Natural killer cell (primary cell): ENCODE measurements at regions not wholly inside any gene's neighbourhood (a gene's known extent, or its start where the extent isn't known, plus 50 kb on each side); places are given as distances from the start of the nearest gene placed in this dataset.

Experiments
- ATAC-seq, 3 donors: fragments of 150-1000 bp in 2 of 3; fragments of 200-7000 bp in 1 of 3; cut with Tn5 transposase; 1 replicate in 1 of 3; 2 replicates in 2 of 3; pipeline ENCODE4 v1.10.0; 2021; ENCODE audit warnings: mild to moderate bottlenecking in 2 of 3, moderate library complexity in 2 of 3
- DNase-seq, 2 donors: peaks; one replicate each; pipeline versions ENCODE4 v3.0.0 to v3.0.0-alpha.2; 2013 to 2021; ENCODE audit warnings: mixed read lengths in 1 of 2
- H3K27ac ChIP-seq: one replicate; pipeline ENCODE4 v1.5.1; 2013; ENCODE audit warnings: mild to moderate bottlenecking, low read length
- H3K27me3 ChIP-seq: one replicate; pipeline ENCODE4 v1.6.1; 2013; ENCODE audit warnings: low read length; ENCODE audit not compliant: control insufficient read depth, insufficient read depth
- H3K36me3 ChIP-seq: one replicate; pipeline ENCODE4 v1.6.1; 2013; ENCODE audit warnings: low read length; ENCODE audit not compliant: control insufficient read depth, insufficient read depth
- H3K4me1 ChIP-seq: one replicate; pipeline ENCODE4 v1.6.1; 2013; ENCODE audit warnings: low read length; ENCODE audit not compliant: control insufficient read depth, insufficient read depth
- H3K4me3 ChIP-seq: one replicate; pipeline ENCODE4 v1.5.1; 2013; ENCODE audit warnings: low read length
- H3K9me3 ChIP-seq: one replicate; pipeline ENCODE4 v1.6.1; 2013; ENCODE audit warnings: low read length; ENCODE audit not compliant: control insufficient read depth, insufficient read depth
- H3K27ac Mint-ChIP-seq, 2 donors: one replicate each; pipeline ENCODE4 v1.8.0; 2022; ENCODE audit warnings: mild to moderate bottlenecking in 2 of 2, mixed read lengths in 2 of 2, moderate library complexity in 1 of 2
- H3K27me3 Mint-ChIP-seq, 2 donors: one replicate each; pipeline ENCODE4 v1.8.0; 2022; ENCODE audit warnings: low read depth in 2 of 2, mixed read lengths in 2 of 2
- H3K36me3 Mint-ChIP-seq: one replicate; pipeline ENCODE4 v1.8.0; 2022; ENCODE audit warnings: mixed read lengths
- H3K4me1 Mint-ChIP-seq, 2 donors: one replicate each; pipeline ENCODE4 v1.8.0; 2022; ENCODE audit warnings: mixed read lengths in 2 of 2
- H3K4me3 Mint-ChIP-seq: one replicate; pipeline ENCODE4 v1.8.0; 2022; ENCODE audit warnings: mild to moderate bottlenecking, moderate library complexity, mixed read lengths
- H3K9me3 Mint-ChIP-seq, 2 donors: one replicate each; pipeline ENCODE4 v1.8.0; 2022; ENCODE audit warnings: mixed read lengths in 2 of 2
- WGBS: methylation state at CpG from one replicate; pipeline ENCODE4 v1.1.7; 2013; ENCODE audit warnings: missing lambda C conversion rate; ENCODE audit not compliant: insufficient coverage; 5-methylcytosine and 5-hydroxymethylcytosine counted together
- intact Hi-C: fragments of 100-400 bp; cut with micrococcal nuclease; formaldehyde crosslinking; loops from one replicate; pipeline ENCODE4 v1.14.2; 2022
- TF ChIP-seq, protein P1 (sequence below): fragments of 200-600 bp; IDR thresholded peaks from one replicate; pipeline ENCODE4 v1.8.0; 2022; ENCODE audit warnings: antibody characterized with exemption

GRCh38 chr20:11403711-11404110 lies 514.0 kb upstream of the BTBD3 start:
- H3K36me3 ChIP-seq = no peaks in the 10 kb centered on the region
- Mint-ChIP-seq H3K36me3 (no peaks in the 10 kb centered on the region), H3K27me3 (no peaks in the 10 kb centered on the region), H3K4me3 (no peak overlapping the region), H3K9me3 (peaks cover 4 to 7% of the 10 kb centered on the region in 2 donors), H3K4me1 (no peaks in the 10 kb centered on the region), H3K27ac (no peak overlapping the region)
- DNase-seq = no peak
- no peaks in the 10 kb centered on the region for H3K4me1 ChIP-seq
- no peak overlapping the region for H3K4me3 ChIP-seq
- no peaks in the 10 kb centered on the region for H3K27me3 ChIP-seq
- TF ChIP-seq, protein P1, sequence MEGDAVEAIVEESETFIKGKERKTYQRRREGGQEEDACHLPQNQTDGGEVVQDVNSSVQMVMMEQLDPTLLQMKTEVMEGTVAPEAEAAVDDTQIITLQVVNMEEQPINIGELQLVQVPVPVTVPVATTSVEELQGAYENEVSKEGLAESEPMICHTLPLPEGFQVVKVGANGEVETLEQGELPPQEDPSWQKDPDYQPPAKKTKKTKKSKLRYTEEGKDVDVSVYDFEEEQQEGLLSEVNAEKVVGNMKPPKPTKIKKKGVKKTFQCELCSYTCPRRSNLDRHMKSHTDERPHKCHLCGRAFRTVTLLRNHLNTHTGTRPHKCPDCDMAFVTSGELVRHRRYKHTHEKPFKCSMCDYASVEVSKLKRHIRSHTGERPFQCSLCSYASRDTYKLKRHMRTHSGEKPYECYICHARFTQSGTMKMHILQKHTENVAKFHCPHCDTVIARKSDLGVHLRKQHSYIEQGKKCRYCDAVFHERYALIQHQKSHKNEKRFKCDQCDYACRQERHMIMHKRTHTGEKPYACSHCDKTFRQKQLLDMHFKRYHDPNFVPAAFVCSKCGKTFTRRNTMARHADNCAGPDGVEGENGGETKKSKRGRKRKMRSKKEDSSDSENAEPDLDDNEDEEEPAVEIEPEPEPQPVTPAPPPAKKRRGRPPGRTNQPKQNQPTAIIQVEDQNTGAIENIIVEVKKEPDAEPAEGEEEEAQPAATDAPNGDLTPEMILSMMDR = no peak
- WGBS = 81% methylated on average over 1 of the region's 2 CpGs
- no peaks in the 10 kb centered on the region for H3K9me3 ChIP-seq
- no peak overlapping the region for H3K27ac ChIP-seq
- intact Hi-C loops = no loop called here
- no peak for ATAC-seq

DNA sequence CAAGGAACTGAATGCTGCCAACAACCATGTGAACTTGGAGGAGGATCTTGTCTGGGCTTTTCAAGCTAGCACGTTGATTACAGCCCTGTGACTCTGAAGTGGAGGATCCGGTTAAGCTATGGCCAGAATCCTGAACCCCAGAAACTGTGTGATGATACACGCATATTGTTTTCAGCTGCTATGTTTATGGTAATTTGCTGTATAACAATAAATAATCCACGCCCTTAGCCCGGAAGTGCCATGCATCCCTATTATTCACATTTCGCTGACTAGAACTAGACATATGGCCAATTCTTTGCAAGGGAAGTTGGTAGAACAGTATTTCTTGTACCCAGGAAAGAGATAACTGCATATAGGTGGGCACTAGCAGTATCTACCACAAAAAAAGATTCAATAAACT lies 510.8 kb upstream of the BTBD3 start:
- H3K27ac ChIP-seq = no peak overlapping the region
- intact Hi-C loops = no loop called here
- Mint-ChIP-seq H3K4me1 (no peaks in the 10 kb centered on the region), H3K4me3 (no peak overlapping the region), H3K27ac (no peak overlapping the region), H3K36me3 (no peaks in the 10 kb centered on the region), H3K9me3 (peaks cover 4 to 5% of the 10 kb centered on the region in 2 donors), H3K27me3 (no peaks in the 10 kb centered on the region)
- H3K9me3 ChIP-seq = no peaks in the 10 kb centered on the region
- WGBS = 91% methylated on average over 6 of the region's 6 CpGs
- H3K4me3 ChIP-seq = no peak overlapping the region
- no peaks in the 10 kb centered on the region for H3K27me3 ChIP-seq
- no peak for ATAC-seq
- no peaks in the 10 kb centered on the region for H3K4me1 ChIP-seq
- DNase-seq = no peak
- no peaks in the 10 kb centered on the region for H3K36me3 ChIP-seq
- TF ChIP-seq, protein P1 = no peak

DNA sequence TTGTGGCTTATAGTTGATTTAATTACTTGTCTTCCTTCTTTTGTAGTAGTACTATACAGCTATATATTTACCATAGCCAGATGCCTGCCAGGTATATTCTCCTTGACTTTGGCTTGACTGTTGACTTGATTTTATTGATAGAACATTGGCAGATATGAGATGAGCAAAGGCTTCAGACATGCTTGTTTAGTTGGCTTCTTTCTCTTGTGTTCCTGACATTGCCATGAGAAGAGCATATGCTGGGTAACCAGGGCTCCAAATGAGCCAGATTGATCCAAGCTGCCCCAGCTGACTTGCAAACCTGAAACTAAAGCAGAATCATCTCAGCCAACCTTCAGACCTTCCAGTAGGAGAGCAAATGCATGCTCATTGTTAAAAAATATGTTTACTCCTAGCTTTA lies 508.1 kb upstream of the BTBD3 start:
- Mint-ChIP-seq H3K9me3 (peaks cover 11 to 12% of the 10 kb centered on the region in 2 donors), H3K36me3 (no peaks in the 10 kb centered on the region), H3K27ac (no peak overlapping the region), H3K4me3 (no peak overlapping the region), H3K27me3 (no peaks in the 10 kb centered on the region), H3K4me1 (no peaks in the 10 kb centered on the region)
- TF ChIP-seq, protein P1 = no peak
- H3K9me3 ChIP-seq = no peaks in the 10 kb centered on the region
- DNase-seq (no peak), ATAC-seq (no peak)
- H3K4me1 ChIP-seq = no peaks in the 10 kb centered on the region
- no peak overlapping the region for H3K4me3 ChIP-seq
- intact Hi-C loops = no loop called here
- H3K27me3 ChIP-seq = no peaks in the 10 kb centered on the region
- H3K27ac ChIP-seq = no peak overlapping the region
- H3K36me3 ChIP-seq = no peaks in the 10 kb centered on the region

DNA sequence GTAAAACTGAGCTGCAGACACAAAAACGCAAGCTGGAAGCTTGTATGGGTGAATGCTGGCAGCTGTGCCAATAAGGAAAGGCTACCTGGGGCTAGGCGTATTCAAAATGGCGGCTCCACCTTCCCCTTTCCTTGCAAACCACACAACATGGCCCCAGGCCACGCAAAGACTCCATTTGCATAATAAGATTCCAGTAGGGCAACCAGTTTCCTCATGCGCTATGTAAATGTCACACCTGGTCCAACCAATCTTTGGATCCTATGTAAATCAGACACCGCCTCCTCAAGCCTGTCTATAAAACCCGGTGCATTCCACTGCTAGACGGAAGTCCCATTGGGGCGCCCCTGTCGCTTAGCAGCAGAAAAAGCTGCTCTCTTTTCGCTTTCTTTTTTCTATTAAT lies 505.9 kb upstream of the BTBD3 start:
- H3K4me3 ChIP-seq = no peak overlapping the region
- H3K4me3 Mint-ChIP-seq = no peak overlapping the region
- no peaks in the 10 kb centered on the region for H3K27me3 Mint-ChIP-seq
- ATAC-seq = no peak
- 87% methylated on average over 11 of the region's 11 CpGs for WGBS
- H3K4me1 ChIP-seq = no peaks in the 10 kb centered on the region
- no peaks in the 10 kb centered on the region for H3K4me1 Mint-ChIP-seq
- no peaks in the 10 kb centered on the region for H3K36me3 Mint-ChIP-seq
- no peak for DNase-seq
- no peaks in the 10 kb centered on the region for H3K9me3 ChIP-seq
- H3K27ac ChIP-seq = no peak overlapping the region
- H3K27ac Mint-ChIP-seq = no peak overlapping the region
- no peaks in the 10 kb centered on the region for H3K36me3 ChIP-seq
- peaks cover 8% of the 10 kb centered on the region in 2 donors for H3K9me3 Mint-ChIP-seq
- intact Hi-C loops = no loop called here
- no peaks in the 10 kb centered on the region for H3K27me3 ChIP-seq
- TF ChIP-seq, protein P1 = no peak
